Testis (tissue), 2 donors: ENCODE measurements at regions not wholly inside any gene's neighbourhood (a gene's known extent, or its start where the extent isn't known, plus 50 kb on each side); places are given as distances from the start of the nearest gene placed in this dataset.

Source experiments
- POLR2A ChIP-seq: fragments of 450-650 bp; IDR thresholded peaks from one replicate; pipeline ENCODE4 v1.6.1; 2017; ENCODE audit warnings: antibody characterized with exemption, mild to moderate bottlenecking, moderate library complexity
- TF ChIP-seq, protein P1 (sequence below), 3 experiments: fragments of 450-650 bp in 2 of 3; fragments of 200-600 bp in 1 of 3; sonication (generic) in 1 of 3; IDR thresholded peaks; one replicate each; pipeline ENCODE4 v1.5.1; 2016 to 2019; ENCODE audit warnings: antibody characterized with exemption in 3 of 3, mild to moderate bottlenecking in 2 of 3, moderate library complexity in 1 of 3

DNA sequence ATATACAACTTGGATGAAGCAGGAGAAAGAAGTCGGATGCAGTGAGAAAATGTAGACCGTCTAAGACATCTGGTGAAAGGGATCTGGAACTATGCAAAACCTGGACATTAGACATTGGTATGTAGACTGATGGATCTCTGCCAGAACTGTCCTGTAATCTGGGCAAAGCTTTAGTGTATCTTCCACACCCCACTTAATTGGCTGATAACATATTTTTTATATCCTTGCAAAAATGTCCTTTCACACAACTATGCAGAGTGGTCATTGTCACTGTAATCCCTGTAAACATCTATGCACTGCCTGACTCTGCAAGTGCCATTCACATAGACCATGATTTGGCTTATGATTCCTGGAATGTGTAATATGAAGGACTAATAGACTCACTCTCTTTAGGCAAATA lies 163.1 kb downstream of the TUSC7 start:
- no peak for TF ChIP-seq POLR2A
- TF ChIP-seq, protein P1, sequence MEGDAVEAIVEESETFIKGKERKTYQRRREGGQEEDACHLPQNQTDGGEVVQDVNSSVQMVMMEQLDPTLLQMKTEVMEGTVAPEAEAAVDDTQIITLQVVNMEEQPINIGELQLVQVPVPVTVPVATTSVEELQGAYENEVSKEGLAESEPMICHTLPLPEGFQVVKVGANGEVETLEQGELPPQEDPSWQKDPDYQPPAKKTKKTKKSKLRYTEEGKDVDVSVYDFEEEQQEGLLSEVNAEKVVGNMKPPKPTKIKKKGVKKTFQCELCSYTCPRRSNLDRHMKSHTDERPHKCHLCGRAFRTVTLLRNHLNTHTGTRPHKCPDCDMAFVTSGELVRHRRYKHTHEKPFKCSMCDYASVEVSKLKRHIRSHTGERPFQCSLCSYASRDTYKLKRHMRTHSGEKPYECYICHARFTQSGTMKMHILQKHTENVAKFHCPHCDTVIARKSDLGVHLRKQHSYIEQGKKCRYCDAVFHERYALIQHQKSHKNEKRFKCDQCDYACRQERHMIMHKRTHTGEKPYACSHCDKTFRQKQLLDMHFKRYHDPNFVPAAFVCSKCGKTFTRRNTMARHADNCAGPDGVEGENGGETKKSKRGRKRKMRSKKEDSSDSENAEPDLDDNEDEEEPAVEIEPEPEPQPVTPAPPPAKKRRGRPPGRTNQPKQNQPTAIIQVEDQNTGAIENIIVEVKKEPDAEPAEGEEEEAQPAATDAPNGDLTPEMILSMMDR (IDR thresholded peaks at IDR 0.05), result no peak
